ENCODE measurements at regions not wholly inside any gene's neighbourhood (a gene's known extent, or its start where the extent isn't known, plus 50 kb on each side); places are given as distances from the start of the nearest gene placed in this dataset.

DNA sequence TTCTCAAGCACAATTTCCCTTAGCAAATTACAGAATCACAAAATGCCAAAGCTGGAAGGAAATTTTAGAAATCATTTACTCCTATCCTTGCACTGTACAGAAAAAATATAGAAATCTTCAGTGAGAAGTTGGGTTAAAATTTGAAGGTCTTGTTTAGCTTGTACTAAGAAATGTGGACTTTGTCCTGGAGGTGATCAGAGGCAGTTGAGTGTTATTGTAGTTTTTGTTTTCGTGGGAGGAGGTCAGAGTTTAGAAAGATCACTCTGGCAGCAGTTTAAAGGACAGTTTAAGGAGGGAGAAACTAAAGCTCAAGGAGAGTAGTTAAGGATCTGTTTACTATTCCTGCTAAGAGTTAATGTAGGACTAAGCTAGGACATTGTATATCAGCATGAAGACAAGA is 54.4 kb upstream of the CXorf51B start:
- 0% methylated on average over 1 of the region's 1 CpG for WGBS (ENCODE audit: low lambda C conversion rate)
- Histone ChIP-seq H3K27ac (ENCODE audit: low read depth in 2 of 2, low read length in 1 of 2) (no peak overlapping the region), H3K4me3 (ENCODE audit: low read depth in 2 of 2, low read length in 1 of 2) (no peak overlapping the region), H2AFZ (ENCODE audit: low read depth) (no peak overlapping the region), H3K4me2 (no peak overlapping the region), H3K79me2 (ENCODE audit: insufficient read depth) (no peaks in the 10 kb centered on the region), H3K36me3 (replicated peaks in 1 of 2; ENCODE audit: control insufficient read depth in 1 of 2, insufficient read depth in 2 of 2, low read length in 1 of 2) (no peaks in the 10 kb centered on the region), H3K9ac (no peak overlapping the region), H4K20me1 (ENCODE audit: insufficient read depth) (no peaks in the 10 kb centered on the region), H3F3A (replicated peaks; ENCODE audit: insufficient read depth) (no peaks in the 10 kb centered on the region), H3K9me3 (no peaks in the 10 kb centered on the region; the same call in none of the 2 replicates), H3K9me2 (no peaks in the 10 kb centered on the region), H3K4me1 (ENCODE audit: control insufficient read depth in 1 of 2, insufficient read depth in 2 of 2, low read depth in 1 of 2, low read length in 1 of 2) (no peaks in the 10 kb centered on the region), H3K27me3 (ENCODE audit: insufficient read depth) (no peaks in the 10 kb centered on the region)
- ChIA-PET POLR2A (no interaction called here), CTCF (no interaction called here)
- DNase-seq, result no peak
- no peak for TF ChIP-seq NRF1 (IDR thresholded peaks at IDR 0.05; ENCODE audit: low read depth, low read length)
- TF ChIP-seq RAD21 (IDR thresholded peaks at IDR 0.05; ENCODE audit: low read length), result no peak
- TF ChIP-seq YY1 (IDR thresholded peaks at IDR 0.05; ENCODE audit: low read depth), result no peak
